KOPT-K1 (cell line): ENCODE measurements at regions not wholly inside any gene's neighbourhood (a gene's known extent, or its start where the extent isn't known, plus 50 kb on each side); places are given as distances from the start of the nearest gene placed in this dataset.

Source experiments
- H3K27ac ChIP-seq: fragments of 200-600 bp; sonication (generic); 2 replicates; pipeline ENCODE4 v1.5.1; 2016; ENCODE audit warnings: antibody characterized with exemption, mild to moderate bottlenecking, low read depth, low read length; ENCODE audit not compliant: poor library complexity, severe bottlenecking
- H3K36me3 ChIP-seq: fragments of 200-600 bp; sonication (generic); 2 replicates; pipeline ENCODE4 v1.5.1; 2017; ENCODE audit warnings: antibody characterized with exemption, mild to moderate bottlenecking, low read length, moderate library complexity; ENCODE audit not compliant: insufficient read depth
- H3K9me3 ChIP-seq: fragments of 200-600 bp; sonication (generic); 2 replicates; pipeline ENCODE4 v1.5.1; 2017; ENCODE audit warnings: antibody characterized with exemption, low read length, mild to moderate bottlenecking; ENCODE audit not compliant: insufficient read depth, poor library complexity, severe bottlenecking

DNA sequence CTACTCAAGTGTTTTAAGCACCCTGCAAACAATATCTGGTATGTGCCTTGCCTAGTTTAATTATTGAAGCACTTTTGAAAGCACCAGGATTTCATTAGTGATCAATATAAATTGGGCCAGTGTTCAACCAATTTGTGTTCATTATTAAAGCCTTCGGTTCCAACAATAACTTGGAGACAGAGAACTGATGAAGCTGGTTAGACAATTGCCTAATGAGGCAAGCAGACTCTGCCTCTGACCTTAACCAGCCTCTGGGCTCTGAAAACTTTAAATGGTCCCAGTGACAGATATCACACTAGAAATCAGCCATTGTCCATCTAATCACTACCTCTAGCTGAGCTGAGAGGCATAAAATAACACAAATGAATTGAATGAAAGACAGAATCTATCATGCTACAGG is 139.9 kb upstream of the CNTN6 start:
- Histone ChIP-seq H3K27ac (no peak overlapping the region), H3K36me3 (no peaks in the 10 kb centered on the region), H3K9me3 (no peaks in the 10 kb centered on the region)

DNA sequence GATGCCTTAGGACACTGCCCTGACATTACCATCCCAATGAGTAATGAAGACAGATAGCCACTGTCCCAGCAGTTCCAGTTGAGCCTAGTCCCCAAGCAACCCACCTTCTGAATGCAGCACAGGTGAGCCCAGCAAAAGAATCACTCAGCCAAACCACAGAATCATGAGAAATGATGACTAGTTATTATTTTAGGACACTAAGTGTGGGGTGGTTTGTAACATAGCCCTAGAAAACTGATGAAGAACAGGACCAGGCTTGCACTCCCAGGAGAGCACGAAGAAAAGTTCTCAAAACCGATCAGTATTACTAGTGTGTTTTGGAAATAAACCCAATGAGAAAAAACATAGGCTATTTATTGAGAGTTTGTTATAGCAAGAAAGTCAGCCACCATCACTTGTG is 129.6 kb upstream of the CNTN6 start:
- H3K9me3 ChIP-seq = peaks cover 5% of the 10 kb centered on the region
- no peak overlapping the region for H3K27ac ChIP-seq
- H3K36me3 ChIP-seq = no peaks in the 10 kb centered on the region

DNA sequence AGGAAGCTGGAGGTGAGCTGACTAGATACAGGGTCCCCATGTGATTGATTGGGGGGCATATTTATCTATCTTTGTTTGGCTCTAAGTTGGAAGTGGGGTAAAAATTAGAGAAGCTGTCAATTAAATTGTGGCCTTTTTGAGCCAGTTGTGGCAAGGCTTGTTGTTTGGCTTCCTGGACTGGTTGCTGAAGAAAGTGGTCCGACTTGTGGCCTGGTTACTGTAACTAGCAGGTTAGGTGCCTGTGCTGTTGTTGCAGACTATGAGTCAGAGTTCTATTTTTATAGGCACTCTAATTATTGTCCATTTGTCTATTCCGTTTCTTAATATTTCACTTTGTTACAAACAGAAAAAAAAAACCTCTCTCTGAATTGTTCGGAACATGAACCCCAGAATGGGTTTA is 129.1 kb upstream of the CNTN6 start:
- no peaks in the 10 kb centered on the region for H3K36me3 ChIP-seq
- H3K9me3 ChIP-seq = peaks cover 5% of the 10 kb centered on the region
- H3K27ac ChIP-seq = no peak overlapping the region

DNA sequence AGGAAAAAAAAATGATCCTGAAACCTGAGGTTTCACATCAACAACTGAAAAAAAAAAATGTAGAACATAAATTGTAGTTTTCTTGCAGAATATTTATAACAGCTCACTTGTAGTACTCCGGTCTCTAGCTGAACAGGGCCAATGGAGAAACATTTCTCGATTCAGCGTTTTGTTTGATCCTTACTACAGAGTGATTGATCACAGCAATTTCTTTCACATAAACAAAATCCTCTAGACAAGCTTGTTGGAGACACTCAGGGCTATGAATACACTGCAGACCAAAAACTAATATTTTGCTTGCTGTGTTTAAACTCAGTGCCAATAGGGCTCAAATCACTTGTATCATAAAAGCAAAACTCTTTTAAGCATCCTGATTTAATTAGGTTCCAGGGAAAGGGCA is 127.0 kb upstream of the CNTN6 start:
- Histone ChIP-seq H3K27ac (no peak overlapping the region), H3K36me3 (no peaks in the 10 kb centered on the region), H3K9me3 (peaks cover 5% of the 10 kb centered on the region)

DNA sequence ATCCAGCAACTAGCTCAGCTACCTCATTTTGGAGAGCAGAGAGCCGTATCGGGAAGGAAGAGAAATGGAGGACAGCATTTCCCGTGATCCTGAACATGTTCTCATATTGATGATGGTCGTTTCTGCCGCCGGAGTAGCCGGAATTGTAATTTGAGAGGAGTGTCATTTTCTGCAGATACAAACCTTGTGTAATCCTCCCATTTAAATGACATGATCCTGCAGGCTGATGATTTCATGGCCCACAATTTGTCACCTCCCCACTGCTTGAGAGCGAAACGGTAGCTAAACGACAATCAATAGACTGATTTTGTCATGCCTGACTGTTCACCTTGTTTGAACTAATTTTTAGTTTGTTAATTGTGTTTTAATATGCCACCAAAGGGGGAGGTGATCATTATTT is 126.5 kb upstream of the CNTN6 start:
- no peak overlapping the region for H3K27ac ChIP-seq
- H3K9me3 ChIP-seq = peaks cover 5% of the 10 kb centered on the region
- H3K36me3 ChIP-seq = no peaks in the 10 kb centered on the region

DNA sequence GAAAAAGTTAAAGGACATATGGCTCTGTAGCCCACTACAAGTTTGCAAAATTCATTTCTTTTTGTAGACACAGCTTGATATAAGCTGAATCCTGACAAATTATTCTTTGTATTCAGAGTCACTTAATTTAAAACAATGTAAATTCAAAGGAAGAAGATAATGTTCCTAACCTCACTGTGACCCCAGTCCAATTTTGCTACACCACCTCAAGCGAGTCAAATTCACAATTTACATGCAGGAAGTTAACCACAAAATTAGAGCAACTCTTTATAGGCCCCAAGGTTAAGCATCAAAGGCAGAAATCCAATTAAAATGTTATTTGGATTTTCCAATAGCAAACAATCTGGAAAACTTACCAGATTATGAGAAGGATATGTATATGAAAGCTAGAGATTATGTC is 119.5 kb upstream of the CNTN6 start:
- no peaks in the 10 kb centered on the region for H3K36me3 ChIP-seq
- H3K9me3 ChIP-seq = no peaks in the 10 kb centered on the region
- no peak overlapping the region for H3K27ac ChIP-seq

DNA sequence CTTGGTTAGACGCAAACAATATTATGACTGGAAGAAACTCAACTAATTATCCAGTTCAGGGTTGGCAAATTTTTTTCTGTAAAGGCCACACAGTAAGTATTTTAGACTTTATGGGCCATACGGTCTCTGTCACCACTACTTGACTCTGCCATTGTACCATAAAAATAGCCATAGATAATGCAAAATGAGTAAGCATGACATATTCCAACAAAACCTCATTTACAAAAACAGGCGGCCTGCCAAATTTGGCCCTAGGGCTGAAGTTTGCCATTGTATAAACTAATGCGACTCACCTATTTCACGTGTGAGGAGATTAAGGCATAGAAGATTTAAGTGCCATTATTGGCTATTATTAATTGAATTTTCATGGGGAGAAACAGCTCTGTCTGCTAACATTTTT is 116.8 kb upstream of the CNTN6 start:
- peaks cover 8% of the 10 kb centered on the region for H3K9me3 ChIP-seq
- H3K27ac ChIP-seq = no peak overlapping the region
- no peaks in the 10 kb centered on the region for H3K36me3 ChIP-seq

DNA sequence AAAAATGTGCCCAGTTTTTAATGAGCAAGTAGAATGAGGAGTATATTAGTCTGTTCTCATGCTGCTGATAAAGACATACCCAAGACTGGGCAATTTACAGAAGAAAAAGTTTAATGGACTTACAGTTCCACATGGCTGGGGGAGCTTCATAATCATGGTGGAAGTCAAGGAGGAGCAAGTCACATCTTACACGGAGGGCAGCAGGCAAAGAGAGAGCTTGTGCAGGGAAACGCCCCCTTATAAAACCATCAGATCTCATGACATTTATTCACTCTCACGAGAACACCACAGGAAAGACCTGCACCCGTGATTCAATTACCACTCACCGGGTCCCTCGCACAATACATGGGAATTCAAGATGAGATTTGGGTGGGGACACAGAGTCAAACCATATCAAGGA is 111.7 kb upstream of the CNTN6 start:
- Histone ChIP-seq H3K36me3 (no peaks in the 10 kb centered on the region), H3K27ac (no peak overlapping the region), H3K9me3 (peaks cover 8% of the 10 kb centered on the region)

DNA sequence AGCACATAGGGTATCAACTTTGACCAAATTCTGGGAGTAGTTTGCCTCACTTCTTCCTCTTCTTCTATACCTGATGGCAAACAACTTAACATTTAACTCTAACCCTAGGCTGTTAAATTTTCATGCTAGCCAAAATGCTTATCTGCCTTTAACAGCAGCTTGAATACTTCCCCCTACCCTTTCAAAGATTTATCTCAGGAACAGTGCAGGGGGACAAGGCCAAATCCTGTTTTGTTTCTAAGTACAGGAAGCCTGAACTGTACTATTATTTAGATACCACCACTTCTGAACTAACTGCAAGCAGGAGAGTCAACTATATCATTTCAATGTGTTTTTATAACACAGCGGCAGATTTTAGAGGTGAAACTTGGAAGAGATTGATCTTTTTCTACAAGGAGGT is 104.0 kb upstream of the CNTN6 start:
- Histone ChIP-seq H3K36me3 (no peaks in the 10 kb centered on the region), H3K9me3 (no peaks in the 10 kb centered on the region), H3K27ac (no peak overlapping the region)

DNA sequence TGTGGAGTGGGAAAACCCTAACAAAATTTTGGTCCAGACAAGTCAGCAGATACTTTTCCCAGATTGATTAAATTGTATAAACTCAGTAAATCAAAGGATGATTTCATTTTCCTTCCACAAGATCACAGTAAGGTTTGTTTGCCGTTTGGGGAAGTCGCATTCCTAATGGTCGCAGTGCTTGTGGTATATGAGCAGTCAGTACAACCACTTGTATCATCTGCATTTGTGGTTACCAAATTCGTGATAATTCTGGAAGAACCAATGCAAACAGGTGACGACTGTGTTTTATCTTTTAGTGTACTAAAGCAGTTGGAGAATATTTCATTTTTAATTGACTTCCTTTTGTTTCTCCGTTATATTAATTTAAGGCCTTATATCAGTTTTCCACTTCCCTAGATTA is 100.0 kb upstream of the CNTN6 start:
- H3K9me3 ChIP-seq = no peaks in the 10 kb centered on the region

DNA sequence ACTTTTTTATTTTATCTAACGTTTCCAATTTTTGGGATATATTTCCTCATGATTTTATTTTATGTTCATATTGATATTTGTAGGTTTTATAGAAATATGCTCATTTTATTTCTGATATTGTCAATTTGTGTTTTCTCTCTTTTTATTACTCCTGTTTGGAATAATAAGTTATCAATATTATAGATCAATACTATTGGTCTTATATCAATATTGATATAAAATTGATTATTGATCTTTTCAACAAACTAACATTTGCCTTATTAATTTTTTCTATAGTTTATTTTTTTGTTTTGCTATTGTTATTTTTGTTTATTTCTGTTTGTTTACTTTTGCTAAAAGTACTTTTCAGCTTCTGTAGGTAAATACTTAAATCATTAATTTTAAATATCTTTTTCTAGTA is 90.8 kb upstream of the CNTN6 start:
- Histone ChIP-seq H3K27ac (no peak overlapping the region), H3K9me3 (no peaks in the 10 kb centered on the region), H3K36me3 (no peaks in the 10 kb centered on the region)

More for the DNA sequence above, 100.0 kb upstream of the CNTN6 start:
- Histone ChIP-seq H3K36me3 (no peaks in the 10 kb centered on the region), H3K27ac (no peak overlapping the region)

DNA sequence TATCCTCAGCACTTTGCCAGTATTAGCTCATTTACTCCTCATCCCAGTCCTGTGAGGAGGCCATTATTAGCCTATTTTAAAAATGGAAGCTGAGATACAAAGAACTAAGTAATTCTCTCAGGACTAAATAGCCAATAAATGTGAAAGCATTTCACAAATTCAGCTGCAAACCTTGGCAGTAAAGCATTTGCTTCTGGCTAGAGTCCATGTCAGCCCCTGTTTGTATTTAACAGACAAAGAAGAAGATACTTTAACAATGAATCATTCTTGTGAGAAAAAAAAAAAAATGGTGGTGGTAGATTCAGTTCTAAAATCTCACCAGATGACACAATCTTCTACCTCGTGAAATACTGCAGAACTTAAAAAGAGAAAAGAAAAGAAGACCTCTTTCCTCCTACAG is 85.0 kb upstream of the CNTN6 start:
- Histone ChIP-seq H3K36me3 (no peaks in the 10 kb centered on the region), H3K27ac (no peak overlapping the region), H3K9me3 (no peaks in the 10 kb centered on the region)

DNA sequence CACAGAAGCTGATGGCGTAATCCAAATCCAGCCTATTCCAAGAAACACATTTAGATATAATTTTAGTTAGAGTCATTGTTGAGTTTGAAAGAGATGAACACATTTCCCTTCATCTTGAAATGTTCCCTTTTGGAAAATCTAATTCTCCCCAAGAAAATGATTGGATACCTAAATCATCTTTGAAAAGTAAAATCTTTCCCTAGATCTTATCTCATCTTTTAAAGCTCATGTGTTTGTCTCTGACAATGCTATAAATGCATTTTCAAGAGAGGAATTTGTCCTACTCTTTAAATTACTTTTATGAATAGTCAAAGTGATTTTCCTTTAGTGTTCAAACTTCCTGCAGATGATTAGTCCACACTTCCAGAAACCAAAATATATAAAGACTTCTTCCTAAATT is 82.6 kb upstream of the CNTN6 start:
- no peaks in the 10 kb centered on the region for H3K9me3 ChIP-seq

DNA sequence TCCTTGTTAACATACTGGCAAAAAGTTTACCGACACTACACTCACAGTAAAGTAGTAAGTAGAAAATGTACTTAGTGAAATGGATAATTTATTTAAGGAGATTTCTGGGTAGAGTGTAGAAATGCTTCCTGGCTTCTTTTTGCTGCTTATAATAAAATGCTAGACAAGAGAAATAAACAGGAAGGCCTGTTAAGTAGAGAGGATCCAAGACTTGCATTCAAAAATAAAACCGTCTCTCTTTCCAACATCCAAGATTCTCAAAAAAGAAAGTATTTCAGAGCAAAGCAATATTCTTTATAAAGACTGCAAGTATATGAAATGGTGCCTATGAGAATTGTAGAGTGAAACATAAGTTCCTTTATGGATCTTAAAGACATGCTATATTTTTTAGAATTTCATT is 77.0 kb upstream of the CNTN6 start:
- Histone ChIP-seq H3K9me3 (no peaks in the 10 kb centered on the region), H3K27ac (no peak overlapping the region)

More for the DNA sequence above, 82.6 kb upstream of the CNTN6 start:
- no peak overlapping the region for H3K27ac ChIP-seq
- H3K36me3 ChIP-seq = no peaks in the 10 kb centered on the region

DNA sequence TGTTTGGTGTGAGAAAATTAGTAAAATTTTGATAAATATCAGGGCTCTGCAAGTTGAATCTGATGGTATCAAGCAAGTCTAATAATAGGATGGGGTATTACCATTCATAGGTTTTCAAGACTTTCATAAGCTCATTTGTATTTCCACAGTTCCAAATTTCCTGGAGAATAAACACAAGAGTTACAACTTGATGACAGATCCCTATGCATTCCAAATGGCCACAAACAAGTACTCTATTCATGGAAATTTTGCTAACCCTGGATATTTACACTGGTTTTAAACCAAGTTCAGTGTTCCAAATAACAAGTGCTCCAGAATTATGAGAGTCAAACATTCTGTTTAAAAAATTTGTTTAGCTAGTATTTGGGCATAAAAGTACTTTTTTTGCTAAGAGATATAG is 75.0 kb upstream of the CNTN6 start:
- H3K27ac ChIP-seq = no peak overlapping the region
- H3K9me3 ChIP-seq = no peaks in the 10 kb centered on the region

More for the DNA sequence above, 77.0 kb upstream of the CNTN6 start:
- no peaks in the 10 kb centered on the region for H3K36me3 ChIP-seq

DNA sequence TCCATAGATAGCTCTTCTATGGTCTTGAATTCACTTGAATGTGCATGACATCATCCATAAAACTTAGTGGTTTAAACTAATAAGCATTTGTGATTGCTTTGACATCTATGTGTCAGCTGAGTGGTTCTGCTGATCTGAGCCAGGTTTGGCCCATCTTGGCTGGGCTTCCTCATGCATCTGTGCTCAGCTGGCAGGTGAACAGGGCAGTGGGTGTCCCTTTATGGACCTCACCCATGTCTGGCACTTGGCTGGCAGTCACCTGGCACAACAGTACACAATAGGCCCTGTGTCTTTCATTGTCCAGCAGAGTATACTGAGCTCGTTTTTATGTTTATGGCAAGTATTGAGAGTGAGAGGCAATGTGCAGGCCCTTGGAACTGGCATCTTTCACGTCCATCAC is 73.7 kb upstream of the CNTN6 start:
- H3K9me3 ChIP-seq = no peaks in the 10 kb centered on the region
- no peaks in the 10 kb centered on the region for H3K36me3 ChIP-seq
- no peak overlapping the region for H3K27ac ChIP-seq

More for the DNA sequence above, 75.0 kb upstream of the CNTN6 start:
- no peaks in the 10 kb centered on the region for H3K36me3 ChIP-seq

DNA sequence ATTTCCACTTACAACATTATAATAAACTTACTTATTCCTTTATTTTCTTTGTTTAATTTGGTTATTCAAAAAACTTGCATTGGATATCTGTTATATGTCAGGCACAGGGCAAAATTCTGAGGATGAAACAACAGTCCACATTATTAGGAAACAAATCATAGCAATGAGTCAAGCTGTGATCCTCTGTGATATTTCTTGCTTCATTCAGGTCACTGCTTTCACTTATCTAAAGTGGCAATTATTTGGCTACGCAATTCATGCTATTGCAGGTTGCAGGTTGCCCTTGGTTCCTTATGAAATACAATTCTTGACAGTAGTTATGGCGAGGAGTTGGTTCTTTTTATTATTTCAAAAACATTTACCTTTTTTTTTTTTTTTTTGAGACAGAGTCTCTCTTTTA is 66.4 kb upstream of the CNTN6 start:
- Histone ChIP-seq H3K27ac (no peak overlapping the region), H3K9me3 (no peaks in the 10 kb centered on the region)

More for the DNA sequence above, 66.4 kb upstream of the CNTN6 start:
- H3K36me3 ChIP-seq = no peaks in the 10 kb centered on the region
